Motor neuron (in vitro differentiated cells): ENCODE measurements at regions not wholly inside any gene's neighbourhood (a gene's known extent, or its start where the extent isn't known, plus 50 kb on each side); places are given as distances from the start of the nearest gene placed in this dataset.
A peak's percentile ranks its signal among the peaks of the same experiment; 100 is the strongest.

Experiments
- ATAC-seq, 8 experiments: fragments of 200-7000 bp; cut with Tn5 transposase; replicated peaks in 6 of 8; 2 replicates each; pipeline ENCODE4 v1.8.0; 2021; ENCODE audit warnings: mild to moderate bottlenecking in 8 of 8, moderate library complexity in 8 of 8
- H3K27ac ChIP-seq, 2 donors: fragments of 250-450 bp; sonication (Bioruptor Pico); 2 replicates each; pipeline ENCODE4 v1.9.0; 2021; ENCODE audit warnings: antibody characterized with exemption in 2 of 2, mild to moderate bottlenecking in 2 of 2, moderate library complexity in 1 of 2
- H3K4me1 ChIP-seq, 2 donors: fragments of 250-450 bp; sonication (Bioruptor Pico); replicated peaks in 1 of 2; 2 replicates each; pipeline ENCODE4 v1.6.1; 2021; ENCODE audit warnings: antibody characterized with exemption in 2 of 2, mild to moderate bottlenecking in 2 of 2, moderate library complexity in 1 of 2
- H3K4me3 ChIP-seq, 5 donors: fragments of 250-450 bp; sonication (Bioruptor Pico); 2 replicates each; pipeline ENCODE4 v1.9.0; 2021; ENCODE audit warnings: antibody characterized with exemption in 5 of 5, mild to moderate bottlenecking in 5 of 5, moderate library complexity in 4 of 5
- WGBS, 10 experiments: fragments of 450-650 bp; shearing (Covaris generic); methylation state at CpG; one replicate each; pipeline ENCODE4 v1.0.0; 2022; 5-methylcytosine and 5-hydroxymethylcytosine counted together
- in situ Hi-C, 9 experiments: fragments of 400-800 bp; cut with MboI; loops; one replicate each; pipeline ENCODE4 v1.15.0; 2021; ENCODE audit warnings: low sequenced_read_pairs in 9 of 9, low pct_unique_long_range_greater_than_20kb in 2 of 9; ENCODE audit not compliant: unreplicated experiment in 9 of 9

- in situ Hi-C loops = no loop called here
- peaks cover 35 to 51% of the 10 kb centered on the region in 2 donors for H3K4me1 ChIP-seq
- no peak for ATAC-seq
- H3K4me3 ChIP-seq = no peak overlapping the region
- WGBS, 10 experiments = 60 to 100% (median 83%) methylated on average over 1 to 3 of the region's 3 CpGs; no CpG with 5 or more reads in 5 of the 10 experiments
- H3K27ac ChIP-seq = no peak overlapping the region
Measured at GRCh38 chr17:34710226-34710625, 130.8 kb downstream of the TMEM132E start.

- H3K27ac ChIP-seq = peak overlapping the region in 1 of 2 donors; percentile 31
- WGBS, 10 experiments = 0 to 53% (median 32%) methylated on average over 2 to 7 of the region's 8 CpGs; no CpG with 5 or more reads in 3 of the 10 experiments
- peak in 6 of 8 experiments; percentile 42 to 94 (median 88) for ATAC-seq
- peaks cover 32 to 48% of the 10 kb centered on the region in 2 donors for H3K4me1 ChIP-seq
- H3K4me3 ChIP-seq = no peak overlapping the region
- in situ Hi-C loops = no loop called here
Measured at GRCh38 chr17:34709158-34709754, 129.9 kb downstream of the TMEM132E start.

GRCh38 chr17:34706029-34706428, 126.6 kb downstream of the TMEM132E start:
- in situ Hi-C loops = no loop called here
- H3K4me1 ChIP-seq = peaks cover 16 to 26% of the 10 kb centered on the region in 2 donors
- peak in 1 of 8 experiments; percentile 38 for ATAC-seq
- H3K4me3 ChIP-seq = no peak overlapping the region
- WGBS, 10 experiments = 0 to 13% (median 5%) methylated on average over 1 to 4 of the region's 4 CpGs
- no peak overlapping the region for H3K27ac ChIP-seq

GRCh38 chr17:34703533-34703932, 124.2 kb downstream of the TMEM132E start:
- Histone ChIP-seq H3K4me1 (peaks cover 5 to 10% of the 10 kb centered on the region in 2 donors), H3K27ac (no peak overlapping the region), H3K4me3 (no peak overlapping the region)
- in situ Hi-C loops = no loop called here
- ATAC-seq = peak in 7 of 8 experiments; percentile 25 to 61 (median 50)
- WGBS, 10 experiments = 0 to 20% (median 11%) methylated on average over 1 to 3 of the region's 3 CpGs; no CpG with 5 or more reads in 3 of the 10 experiments

GRCh38 chr17:34699181-34699580, 119.8 kb downstream of the TMEM132E start:
- H3K27ac ChIP-seq = no peak overlapping the region
- in situ Hi-C loops = no loop called here
- no peak for ATAC-seq
- 0 to 13% (median 0%) methylated on average over 1 to 3 of the region's 4 CpGs for WGBS, 10 experiments
- peaks cover 4 to 11% of the 10 kb centered on the region in 2 donors for H3K4me1 ChIP-seq
- no peak overlapping the region for H3K4me3 ChIP-seq

GRCh38 chr17:34692920-34693319, 113.5 kb downstream of the TMEM132E start:
- WGBS, 10 experiments = 0 to 67% (median 14%) methylated on average over 1 of the region's 1 CpG; no CpG with 5 or more reads in 3 of the 10 experiments
- H3K27ac ChIP-seq = no peak overlapping the region
- no peak overlapping the region for H3K4me3 ChIP-seq
- H3K4me1 ChIP-seq = no peaks in the 10 kb centered on the region
- ATAC-seq = peak in 5 of 8 experiments; percentile 35 to 55 (median 44)
- in situ Hi-C loops = no loop called here
